Mesenchymal stem cell (in vitro differentiated cells and primary cell): ENCODE measurements at regions not wholly inside any gene's neighbourhood (a gene's known extent, or its start where the extent isn't known, plus 50 kb on each side); places are given as distances from the start of the nearest gene placed in this dataset.
"Not testable (repeated sequence)": the region's sequence is repeated elsewhere in the genome, so short reads cannot be mapped to it uniquely, and the experiment has no call there.

Experiments used
- DNase-seq: peaks from one replicate; pipeline ENCODE4 v3.0.0-alpha.2; 2013
- H2AFZ ChIP-seq: one replicate; pipeline ENCODE4 v1.6.1; 2013; ENCODE audit warnings: low read depth, mild to moderate bottlenecking, control low read depth, inconsistent platforms, low read length, moderate library complexity
- H2AK5ac ChIP-seq: 2 replicates; pipeline ENCODE4 v1.6.1; 2013; ENCODE audit warnings: low read length, moderate library complexity, mild to moderate bottlenecking, inconsistent platforms; ENCODE audit not compliant: severe bottlenecking
- H2BK120ac ChIP-seq: one replicate; pipeline ENCODE4 v1.6.1; 2013; ENCODE audit warnings: low read depth, mild to moderate bottlenecking, inconsistent platforms, low read length, moderate library complexity
- H2BK12ac ChIP-seq, 2 experiments: one replicate each; pipeline ENCODE4 v1.6.1; 2013; ENCODE audit warnings: inconsistent platforms in 2 of 2, low read length in 2 of 2, mild to moderate bottlenecking in 2 of 2, moderate library complexity in 2 of 2, control low read depth in 1 of 2
- H2BK15ac ChIP-seq: one replicate; pipeline ENCODE4 v1.6.1; 2013; ENCODE audit warnings: mild to moderate bottlenecking, low read depth, inconsistent platforms; ENCODE audit not compliant: poor library complexity, severe bottlenecking
- H2BK5ac ChIP-seq: 2 replicates; pipeline ENCODE4 v1.6.1; 2013; ENCODE audit warnings: low read depth, mild to moderate bottlenecking, low read length, control low read depth, inconsistent platforms; ENCODE audit not compliant: poor library complexity, severe bottlenecking
- H3K14ac ChIP-seq, 2 experiments: one replicate each; pipeline ENCODE4 v1.6.1; 2013; ENCODE audit warnings: inconsistent platforms in 2 of 2, low read length in 2 of 2, control low read depth in 1 of 2, mild to moderate bottlenecking in 1 of 2, moderate library complexity in 1 of 2
- H3K18ac ChIP-seq, 2 experiments: one replicate each; pipeline ENCODE4 v1.6.1; 2013; ENCODE audit warnings: inconsistent platforms in 2 of 2, low read length in 2 of 2, control low read depth in 1 of 2, low read depth in 1 of 2, mild to moderate bottlenecking in 1 of 2
- H3K23ac ChIP-seq, 2 experiments: one replicate each; pipeline ENCODE4 v1.6.1; 2013; ENCODE audit warnings: inconsistent platforms in 2 of 2, low read length in 2 of 2, mild to moderate bottlenecking in 2 of 2, moderate library complexity in 2 of 2, control low read depth in 1 of 2
- H3K27ac ChIP-seq: 2 replicates; pipeline ENCODE4 v1.5.1; 2013; ENCODE audit warnings: mild to moderate bottlenecking, moderate library complexity, low read length, control low read depth, inconsistent platforms; ENCODE audit not compliant: poor library complexity, severe bottlenecking
- H3K27me3 ChIP-seq, 2 experiments: 2 replicates each; pipeline versions ENCODE4 v1.6.1 to v1.7.0; 2013; ENCODE audit warnings: low read length in 2 of 2, mild to moderate bottlenecking in 2 of 2, moderate library complexity in 2 of 2, control low read depth in 1 of 2, inconsistent platforms in 1 of 2; ENCODE audit not compliant: control insufficient read depth in 1 of 2, insufficient read depth in 1 of 2
- H3K36me3 ChIP-seq, 2 experiments: 2 replicates each; pipeline versions ENCODE4 v1.6.1 to v1.7.0; 2013; ENCODE audit warnings: low read length in 2 of 2, control low read depth in 1 of 2, inconsistent platforms in 1 of 2, low read depth in 1 of 2, mild to moderate bottlenecking in 1 of 2; ENCODE audit not compliant: insufficient read depth in 2 of 2, control insufficient read depth in 1 of 2
- H3K4ac ChIP-seq, 2 experiments: one replicate each; pipeline ENCODE4 v1.6.1; 2013; ENCODE audit warnings: inconsistent platforms in 2 of 2, low read length in 2 of 2, mild to moderate bottlenecking in 2 of 2, moderate library complexity in 2 of 2, control low read depth in 1 of 2, low read depth in 1 of 2
- H3K4me1 ChIP-seq: 2 replicates; pipeline ENCODE4 v1.6.1; 2013; ENCODE audit warnings: low read depth, low read length, control low read depth; ENCODE audit not compliant: control insufficient read depth, insufficient read depth
- H3K4me2 ChIP-seq: 2 replicates; pipeline ENCODE4 v1.6.1; 2013; ENCODE audit warnings: low read length, mild to moderate bottlenecking, inconsistent platforms; ENCODE audit not compliant: poor library complexity, severe bottlenecking
- H3K4me3 ChIP-seq, 2 experiments: 2 replicates each; pipeline versions ENCODE4 v1.5.1 to v1.7.0; 2013; ENCODE audit warnings: low read length in 2 of 2, mild to moderate bottlenecking in 2 of 2, control low read depth in 1 of 2, low read depth in 1 of 2; ENCODE audit not compliant: insufficient read depth in 1 of 2
- H3K79me1 ChIP-seq: replicated peaks from 2 replicates; pipeline ENCODE4 v1.6.1; 2013; ENCODE audit warnings: mild to moderate bottlenecking, control low read depth, low read length, inconsistent platforms; ENCODE audit not compliant: poor library complexity, severe bottlenecking
- H3K9ac ChIP-seq: 2 replicates; pipeline ENCODE4 v1.7.0; 2013; ENCODE audit warnings: mild to moderate bottlenecking, low read length, moderate library complexity
- H3K9me3 ChIP-seq: 2 replicates; pipeline ENCODE4 v1.7.0; 2013; ENCODE audit warnings: mild to moderate bottlenecking, low read length; ENCODE audit not compliant: control insufficient read depth
- H4K8ac ChIP-seq: one replicate; pipeline ENCODE4 v1.6.1; 2013; ENCODE audit warnings: inconsistent platforms, mild to moderate bottlenecking, low read length, moderate library complexity
- H4K91ac ChIP-seq: one replicate; pipeline ENCODE4 v1.6.1; 2013; ENCODE audit warnings: mild to moderate bottlenecking, low read length, inconsistent platforms
- WGBS: methylation state at CpG from one replicate; pipeline ENCODE4 v1.1.7; 2013; ENCODE audit warnings: mixed read lengths; 5-methylcytosine and 5-hydroxymethylcytosine counted together

DNA sequence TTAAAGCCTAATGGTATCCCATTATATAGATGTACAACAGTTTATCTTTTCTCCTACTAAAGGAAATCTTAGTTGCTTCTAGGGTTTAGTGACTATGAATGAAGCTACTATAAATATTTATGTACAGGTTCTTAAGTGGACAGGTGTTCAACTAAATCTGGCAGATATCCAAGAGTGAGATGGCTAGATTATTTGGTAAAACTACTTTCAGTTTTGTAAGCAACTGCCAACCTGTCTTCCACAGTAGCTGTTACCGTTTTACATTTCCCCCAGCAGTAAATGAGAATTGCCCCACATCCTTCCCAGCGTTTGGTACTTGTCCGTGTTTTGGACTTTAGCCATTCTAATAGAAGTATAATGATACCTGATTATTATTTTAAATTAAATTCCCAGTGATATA, 144.9 kb upstream of the MAGI2 start:
- Histone ChIP-seq H3K4ac (no peak overlapping the region), H3K27ac (no peak overlapping the region), H3K9me3 (no peaks in the 10 kb centered on the region), H3K27me3 (no peaks in the 10 kb centered on the region), H3K79me1 (no peaks in the 10 kb centered on the region), H4K8ac (no peak overlapping the region), H3K9ac (no peak overlapping the region), H3K4me3 (no peak overlapping the region), H2AFZ (no peak overlapping the region), H2BK12ac (no peak overlapping the region), H2BK120ac (no peak overlapping the region), H4K91ac (no peak overlapping the region), H3K18ac (no peak overlapping the region), H3K14ac (no peak overlapping the region), H3K36me3 (no peaks in the 10 kb centered on the region), H2BK15ac (no peak overlapping the region), H2BK5ac (no peak overlapping the region), H2AK5ac (no peak overlapping the region), H3K4me1 (no peaks in the 10 kb centered on the region), H3K4me2 (no peak overlapping the region), H3K23ac (no peak overlapping the region)
- 100% methylated on average over 1 of the region's 3 CpGs for WGBS
- no peak for DNase-seq

DNA sequence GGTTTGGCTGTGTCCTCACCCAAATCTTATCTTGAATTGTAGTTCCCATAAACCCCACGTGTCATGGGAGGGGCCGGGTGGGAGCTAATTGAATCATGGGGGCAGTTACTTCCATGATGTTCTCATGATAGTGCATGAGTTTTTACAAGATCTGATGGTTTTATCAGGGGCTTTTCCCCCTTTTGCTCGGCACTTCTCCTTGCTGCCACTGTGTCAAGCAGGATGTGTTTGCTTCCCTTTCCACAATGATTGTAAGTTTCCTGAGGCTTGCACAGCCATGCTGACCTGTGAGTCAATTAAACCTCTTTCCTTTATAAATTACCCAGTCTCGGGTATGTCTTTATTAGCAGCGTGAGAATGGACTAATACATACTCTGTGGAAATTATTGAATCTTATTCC, 141.2 kb upstream of the MAGI2 start:
- WGBS: 56% methylated on average over 3 of the region's 5 CpGs
- H3K36me3 ChIP-seq: not testable (repeated sequence)

DNA sequence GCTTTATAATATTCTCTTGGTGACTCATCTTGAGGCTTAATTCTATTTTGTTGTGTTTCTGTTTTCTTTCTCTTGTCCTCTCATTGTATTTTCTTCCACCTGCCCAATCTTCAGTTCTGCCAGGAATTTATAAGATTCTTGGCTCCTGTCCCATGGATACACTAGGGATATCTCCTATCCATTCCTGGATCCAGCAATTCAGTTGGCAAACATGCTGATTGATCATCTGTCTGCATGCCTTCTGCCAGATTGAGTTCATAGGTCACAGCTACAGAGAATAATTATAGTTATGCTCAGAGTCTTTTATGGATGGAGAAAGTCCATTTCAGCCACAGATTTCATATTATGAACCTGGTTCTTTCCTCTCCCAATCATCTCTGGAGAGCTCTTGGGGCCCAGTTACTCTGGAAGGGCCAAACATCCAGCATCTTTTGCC, 140.4 kb upstream of the MAGI2 start:
- Histone ChIP-seq H3K23ac (no peak overlapping the region), H4K91ac (no peak overlapping the region), H3K18ac (no peak overlapping the region), H2BK120ac (no peak overlapping the region), H3K79me1 (no peaks in the 10 kb centered on the region), H2AK5ac (no peak overlapping the region), H3K4me2 (no peak overlapping the region), H3K27me3 (no peaks in the 10 kb centered on the region), H3K4ac (no peak overlapping the region), H2BK12ac (no peak overlapping the region), H4K8ac (no peak overlapping the region), H2BK15ac (no peak overlapping the region), H2AFZ (no peak overlapping the region), H3K14ac (no peak overlapping the region), H3K36me3 (no peaks in the 10 kb centered on the region), H3K4me3 (no peak overlapping the region), H3K27ac (no peak overlapping the region), H2BK5ac (no peak overlapping the region), H3K9me3 (no peaks in the 10 kb centered on the region), H3K9ac (no peak overlapping the region), H3K4me1 (no peaks in the 10 kb centered on the region)
- no peak for DNase-seq

More for the DNA sequence above, 141.2 kb upstream of the MAGI2 start:
- H3K79me1 ChIP-seq, H3K9ac ChIP-seq, H4K91ac ChIP-seq, H2BK15ac ChIP-seq, H2BK120ac ChIP-seq, H3K9me3 ChIP-seq, H3K23ac ChIP-seq, H3K27ac ChIP-seq, H3K18ac ChIP-seq, H3K14ac ChIP-seq, H4K8ac ChIP-seq, H3K4me1 ChIP-seq, H2AFZ ChIP-seq, H3K27me3 ChIP-seq, H3K4ac ChIP-seq, H2AK5ac ChIP-seq, DNase-seq, H2BK12ac ChIP-seq, H2BK5ac ChIP-seq, H3K4me2 ChIP-seq, H3K4me3 ChIP-seq: not testable (repeated sequence)

DNA sequence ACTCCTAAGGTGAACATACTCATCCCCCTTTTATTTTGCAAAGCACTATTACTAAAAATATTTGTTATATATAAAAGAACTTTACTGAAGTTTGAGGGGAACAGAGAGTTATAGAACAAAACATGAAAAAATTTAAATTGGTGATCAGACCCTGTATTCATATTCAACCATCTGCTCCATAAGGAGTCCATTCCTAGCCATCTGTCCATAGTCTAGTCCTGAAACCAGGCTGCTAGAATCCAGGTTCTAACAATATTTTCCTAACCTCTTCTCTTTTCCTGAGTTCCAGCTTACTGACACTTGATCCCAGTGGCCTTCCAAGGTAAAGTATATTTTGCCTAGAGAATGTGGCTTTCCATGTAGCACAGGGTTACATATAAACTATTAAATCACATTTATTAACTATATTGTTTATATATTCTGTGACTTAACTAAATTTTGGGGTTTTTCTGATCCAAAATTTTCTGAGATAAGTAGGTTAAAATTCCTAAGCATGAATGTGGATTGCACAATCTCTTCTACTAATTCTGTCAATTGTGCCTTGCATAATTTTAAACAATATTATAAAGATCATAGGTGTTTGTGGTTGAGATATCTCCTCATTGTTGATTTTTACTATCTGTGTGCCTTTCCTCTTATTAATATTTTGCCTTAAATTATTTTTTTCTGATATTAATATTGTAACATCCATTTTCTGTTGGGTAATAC, 137.6 kb upstream of the MAGI2 start:
- H3K23ac ChIP-seq: no peak overlapping the region
- no peak overlapping the region for H2BK120ac ChIP-seq
- no peaks in the 10 kb centered on the region for H3K27me3 ChIP-seq
- no peaks in the 10 kb centered on the region for H3K36me3 ChIP-seq
- H3K9me3 ChIP-seq: no peaks in the 10 kb centered on the region
- no peak overlapping the region for H3K27ac ChIP-seq
- no peak overlapping the region for H4K8ac ChIP-seq
- no peak overlapping the region for H3K9ac ChIP-seq
- H2BK5ac ChIP-seq: no peak overlapping the region
- H3K4me3 ChIP-seq: no peak overlapping the region
- H3K14ac ChIP-seq: no peak overlapping the region
- no peak overlapping the region for H2AK5ac ChIP-seq
- no peak for DNase-seq
- no peak overlapping the region for H2AFZ ChIP-seq
- H2BK12ac ChIP-seq: no peak overlapping the region
- no peaks in the 10 kb centered on the region for H3K4me1 ChIP-seq
- H3K4me2 ChIP-seq: no peak overlapping the region
- H3K4ac ChIP-seq: no peak overlapping the region
- H4K91ac ChIP-seq: no peak overlapping the region
- no peak overlapping the region for H3K18ac ChIP-seq
- no peak overlapping the region for H2BK15ac ChIP-seq
- no peaks in the 10 kb centered on the region for H3K79me1 ChIP-seq
